ENCODE measurements at regions not wholly inside any gene's neighbourhood (a gene's known extent, or its start where the extent isn't known, plus 50 kb on each side); places are given as distances from the start of the nearest gene placed in this dataset.

- no peaks in the 10 kb centered on the region for H3K9me3 ChIP-seq (ENCODE audit: control extremely low read depth in 1 of 3, control insufficient read depth in 2 of 3, insufficient read depth in 1 of 3, low read length in 2 of 3)
- H3K27ac ChIP-seq (ENCODE audit: low read length in 2 of 2): no peak overlapping the region
- Mint-ChIP-seq H3K27ac (no peak overlapping the region), H3K4me1 (no peaks in the 10 kb centered on the region), H3K27me3 (no peaks in the 10 kb centered on the region), H3K4me3 (no peak overlapping the region), H3K9me3 (ENCODE audit: insufficient read depth) (peaks cover 4% of the 10 kb centered on the region)
- H3K9ac ChIP-seq (ENCODE audit: low read length): no peak overlapping the region
- CTCF ChIA-PET: no interaction called here
- POLR2A ChIA-PET: no interaction called here
- ATAC-seq (ENCODE audit: low read depth) (no peak), DNase-seq (no peak)
- no peaks in the 10 kb centered on the region for H3K36me3 ChIP-seq (replicated peaks in 1 of 2; ENCODE audit: control extremely low read depth in 1 of 2, control insufficient read depth in 1 of 2, extremely low read depth in 1 of 2, insufficient read depth in 2 of 2, low read length in 1 of 2)
- no peaks in the 10 kb centered on the region for H3K79me2 ChIP-seq (ENCODE audit: control insufficient read depth, insufficient read depth, low read length)
- H4K20me1 ChIP-seq (ENCODE audit: control insufficient read depth, insufficient read depth, low read length, poor library complexity, severe bottlenecking): no peaks in the 10 kb centered on the region
- no peak overlapping the region for H3K4me2 ChIP-seq (replicated peaks; ENCODE audit: low read depth, low read length, poor library complexity, severe bottlenecking)
- 82% methylated on average over 6 of the region's 10 CpGs for WGBS (ENCODE audit: insufficient coverage)
- no peak overlapping the region for H3K4me3 ChIP-seq (ENCODE audit: control extremely low read depth in 1 of 5, extremely low read depth in 1 of 5, insufficient read depth in 1 of 5, low read depth in 2 of 5, low read length in 4 of 5)
- H2AFZ ChIP-seq (ENCODE audit: insufficient read depth, low read depth, low read length, poor library complexity, severe bottlenecking): no peak overlapping the region
- no peaks in the 10 kb centered on the region for H3K27me3 ChIP-seq (replicated peaks in 1 of 4; ENCODE audit: control extremely low read depth in 1 of 4, control insufficient read depth in 3 of 4, insufficient read depth in 4 of 4, low read length in 3 of 4)
- intact Hi-C loops (cut with micrococcal nuclease): no loop called here
- no peaks in the 10 kb centered on the region for H3K4me1 ChIP-seq (ENCODE audit: control insufficient read depth in 2 of 2, insufficient read depth in 2 of 2, low read length in 2 of 2)
- TF ChIP-seq CTCF (IDR thresholded peaks at IDR 0.05): no peak
- no peak for TF ChIP-seq EZH2 (IDR thresholded peaks at IDR 0.05; ENCODE audit: borderline replicate concordance, insufficient read depth, low read depth, low read length, poor library complexity, severe bottlenecking)
Observed at GRCh38 chr2:3112553-3112952, 265.1 kb downstream of the EIPR1 start.

GRCh38 chr2:3112131-3112530, 265.5 kb downstream of the EIPR1 start:
- Mint-ChIP-seq H3K27ac (no peak overlapping the region), H3K4me1 (no peaks in the 10 kb centered on the region), H3K4me3 (no peak overlapping the region), H3K27me3 (no peaks in the 10 kb centered on the region), H3K9me3 (ENCODE audit: insufficient read depth) (peaks cover 4% of the 10 kb centered on the region)
- H3K27me3 ChIP-seq (replicated peaks in 1 of 4; ENCODE audit: control extremely low read depth in 1 of 4, control insufficient read depth in 3 of 4, insufficient read depth in 4 of 4, low read length in 3 of 4): no peaks in the 10 kb centered on the region
- H3K27ac ChIP-seq (ENCODE audit: low read length in 2 of 2): no peak overlapping the region
- no peak overlapping the region for H2AFZ ChIP-seq (ENCODE audit: insufficient read depth, low read depth, low read length, poor library complexity, severe bottlenecking)
- ChIA-PET CTCF (no interaction called here), POLR2A (no interaction called here)
- H3K9ac ChIP-seq (ENCODE audit: low read length): no peak overlapping the region
- no peaks in the 10 kb centered on the region for H3K36me3 ChIP-seq (replicated peaks in 1 of 2; ENCODE audit: control extremely low read depth in 1 of 2, control insufficient read depth in 1 of 2, extremely low read depth in 1 of 2, insufficient read depth in 2 of 2, low read length in 1 of 2)
- intact Hi-C loops (cut with micrococcal nuclease): no loop called here
- no peaks in the 10 kb centered on the region for H3K9me3 ChIP-seq (ENCODE audit: control extremely low read depth in 1 of 3, control insufficient read depth in 2 of 3, insufficient read depth in 1 of 3, low read length in 2 of 3)
- no peak for ATAC-seq (ENCODE audit: low read depth)
- H3K4me3 ChIP-seq (ENCODE audit: control extremely low read depth in 1 of 5, extremely low read depth in 1 of 5, insufficient read depth in 1 of 5, low read depth in 2 of 5, low read length in 4 of 5): no peak overlapping the region
- H3K4me1 ChIP-seq (ENCODE audit: control insufficient read depth in 2 of 2, insufficient read depth in 2 of 2, low read length in 2 of 2): no peaks in the 10 kb centered on the region
- no peak for DNase-seq
- no peaks in the 10 kb centered on the region for H3K79me2 ChIP-seq (ENCODE audit: control insufficient read depth, insufficient read depth, low read length)
- 92% methylated on average over 5 of the region's 6 CpGs for WGBS (ENCODE audit: insufficient coverage)
- no peaks in the 10 kb centered on the region for H4K20me1 ChIP-seq (ENCODE audit: control insufficient read depth, insufficient read depth, low read length, poor library complexity, severe bottlenecking)
- no peak for TF ChIP-seq CTCF (IDR thresholded peaks at IDR 0.05)
- H3K4me2 ChIP-seq (replicated peaks; ENCODE audit: low read depth, low read length, poor library complexity, severe bottlenecking): no peak overlapping the region
